Chondrocyte (in vitro differentiated cells): ENCODE measurements at regions not wholly inside any gene's neighbourhood (a gene's known extent, or its start where the extent isn't known, plus 50 kb on each side); places are given as distances from the start of the nearest gene placed in this dataset.

Experiments used
- DNase-seq: peaks from one replicate; pipeline ENCODE4 v3.0.0; 2021; ENCODE audit warnings: mixed read lengths, low spot score
- H3K27ac Mint-ChIP-seq: one replicate; pipeline ENCODE4 v1.8.0; 2021; ENCODE audit warnings: mild to moderate bottlenecking, moderate library complexity, mixed read lengths; ENCODE audit not compliant: unreplicated experiment
- H3K27me3 Mint-ChIP-seq: 2 replicates; pipeline ENCODE4 v1.8.0; 2021; ENCODE audit warnings: low read depth, mixed read lengths
- H3K36me3 Mint-ChIP-seq: 2 replicates; pipeline ENCODE4 v1.8.0; 2021; ENCODE audit warnings: low read depth, mixed read lengths
- H3K4me1 Mint-ChIP-seq: 2 replicates; pipeline ENCODE4 v1.8.0; 2021; ENCODE audit warnings: low read depth, mild to moderate bottlenecking, mixed read lengths
- H3K4me3 Mint-ChIP-seq: one replicate; pipeline ENCODE4 v1.8.0; 2021; ENCODE audit warnings: mild to moderate bottlenecking, moderate library complexity, mixed read lengths; ENCODE audit not compliant: unreplicated experiment
- H3K9me3 Mint-ChIP-seq: 2 replicates; pipeline ENCODE4 v1.8.0; 2021; ENCODE audit warnings: low read depth, mixed read lengths
- CTCF ChIP-seq: fragments of 200-600 bp; sonication (generic); IDR thresholded peaks from 2 replicates; pipeline ENCODE4 v1.5.0; 2021; ENCODE audit warnings: antibody characterized with exemption, mild to moderate bottlenecking, moderate library complexity

- peaks cover 59% of the 10 kb centered on the region for H3K27me3 Mint-ChIP-seq
- no peak overlapping the region for H3K4me3 Mint-ChIP-seq
- H3K36me3 Mint-ChIP-seq: no peaks in the 10 kb centered on the region
- H3K9me3 Mint-ChIP-seq: no peaks in the 10 kb centered on the region
- H3K27ac Mint-ChIP-seq: no peak overlapping the region
- H3K4me1 Mint-ChIP-seq: no peaks in the 10 kb centered on the region
- DNase-seq: no peak
- TF ChIP-seq CTCF: no peak
These were observed 218.3 kb downstream of the IRF8 start for GRCh38 chr16:86117235-86117634.

GRCh38 chr16:86117756-86118155 is 218.8 kb downstream of the IRF8 start:
- no peaks in the 10 kb centered on the region for H3K36me3 Mint-ChIP-seq
- TF ChIP-seq CTCF: no peak
- H3K9me3 Mint-ChIP-seq: no peaks in the 10 kb centered on the region
- H3K4me1 Mint-ChIP-seq: no peaks in the 10 kb centered on the region
- H3K27me3 Mint-ChIP-seq: peaks cover 56% of the 10 kb centered on the region
- H3K27ac Mint-ChIP-seq: no peak overlapping the region
- no peak for DNase-seq
- H3K4me3 Mint-ChIP-seq: no peak overlapping the region

GRCh38 chr16:86118467-86119307 is 219.7 kb downstream of the IRF8 start:
- Mint-ChIP-seq H3K36me3 (no peaks in the 10 kb centered on the region), H3K4me3 (no peak overlapping the region), H3K27ac (no peak overlapping the region), H3K4me1 (no peaks in the 10 kb centered on the region), H3K27me3 (peaks cover 51% of the 10 kb centered on the region), H3K9me3 (no peaks in the 10 kb centered on the region)
- TF ChIP-seq CTCF: no peak
- DNase-seq: no peak

- Mint-ChIP-seq H3K9me3 (no peaks in the 10 kb centered on the region), H3K27ac (no peak overlapping the region), H3K36me3 (no peaks in the 10 kb centered on the region), H3K27me3 (peaks cover 59% of the 10 kb centered on the region), H3K4me1 (no peaks in the 10 kb centered on the region), H3K4me3 (no peak overlapping the region)
- DNase-seq: no peak
- TF ChIP-seq CTCF: no peak
These were observed 221.5 kb downstream of the IRF8 start for GRCh38 chr16:86120201-86121192.

- H3K27ac Mint-ChIP-seq: no peak overlapping the region
- H3K4me1 Mint-ChIP-seq: no peaks in the 10 kb centered on the region
- peaks cover 55% of the 10 kb centered on the region for H3K27me3 Mint-ChIP-seq
- no peak for DNase-seq
- H3K4me3 Mint-ChIP-seq: no peak overlapping the region
- TF ChIP-seq CTCF: no peak
- H3K36me3 Mint-ChIP-seq: no peaks in the 10 kb centered on the region
- H3K9me3 Mint-ChIP-seq: no peaks in the 10 kb centered on the region
These were observed 222.5 kb downstream of the IRF8 start for GRCh38 chr16:86121374-86122010.
